NAMALWA (cell line): ENCODE measurements at regions not wholly inside any gene's neighbourhood (a gene's known extent, or its start where the extent isn't known, plus 50 kb on each side); places are given as distances from the start of the nearest gene placed in this dataset.
A peak's percentile ranks its signal among the peaks of the same experiment; 100 is the strongest.
"Not testable (repeated sequence)": the region's sequence is repeated elsewhere in the genome, so short reads cannot be mapped to it uniquely, and the experiment has no call there.

Experiments used
- DNase-seq: peaks from one replicate; pipeline ENCODE4 v3.0.0-alpha.2; 2015; ENCODE audit warnings: low spot score

GRCh38 chr11:86861810-86862209 is 61.5 kb downstream of the PRSS23 start:
- DNase-seq, result peak; percentile 21

- DNase-seq, result no peak
Observed at GRCh38 chr11:86863476-86863875, 63.1 kb downstream of the PRSS23 start.

GRCh38 chr11:86865436-86865835 is 65.1 kb downstream of the PRSS23 start:
- no peak for DNase-seq

GRCh38 chr11:86869531-86869930 is 69.2 kb downstream of the PRSS23 start:
- no peak for DNase-seq

GRCh38 chr11:86869966-86870570 is 69.7 kb downstream of the PRSS23 start:
- DNase-seq, result peak; percentile 67

- no peak for DNase-seq
Observed at GRCh38 chr11:86873573-86874083, 73.3 kb downstream of the PRSS23 start.

GRCh38 chr11:86874304-86875056 is 74.1 kb downstream of the PRSS23 start:
- DNase-seq, result no peak

GRCh38 chr11:86876716-86877234 is 76.4 kb downstream of the PRSS23 start:
- DNase-seq, result no peak

GRCh38 chr11:86877503-86877902 is 77.2 kb downstream of the PRSS23 start:
- DNase-seq, result no peak

- not testable (repeated sequence) for DNase-seq
Observed at GRCh38 chr11:86879241-86879640, 76.0 kb downstream of the FZD4 start.

- DNase-seq, result no peak
Observed at GRCh38 chr11:86885311-86885710, 69.9 kb downstream of the FZD4 start.

- no peak for DNase-seq
Observed at GRCh38 chr11:86888164-86889000, 66.8 kb downstream of the FZD4 start.

GRCh38 chr11:86889001-86889341 is 66.2 kb downstream of the FZD4 start:
- no peak for DNase-seq

- no peak for DNase-seq
Observed at GRCh38 chr11:86891036-86891435, 64.2 kb downstream of the FZD4 start.

GRCh38 chr11:86893235-86893634 is 62.0 kb downstream of the FZD4 start:
- DNase-seq, result no peak
